GM19238 (cell line): ENCODE measurements at regions not wholly inside any gene's neighbourhood (a gene's known extent, or its start where the extent isn't known, plus 50 kb on each side); places are given as distances from the start of the nearest gene placed in this dataset.

Experiments used
- DNase-seq: peaks from one replicate; pipeline ENCODE4 v3.0.0; 2011; ENCODE audit warnings: low spot score; ENCODE audit not compliant: insufficient read length

DNA sequence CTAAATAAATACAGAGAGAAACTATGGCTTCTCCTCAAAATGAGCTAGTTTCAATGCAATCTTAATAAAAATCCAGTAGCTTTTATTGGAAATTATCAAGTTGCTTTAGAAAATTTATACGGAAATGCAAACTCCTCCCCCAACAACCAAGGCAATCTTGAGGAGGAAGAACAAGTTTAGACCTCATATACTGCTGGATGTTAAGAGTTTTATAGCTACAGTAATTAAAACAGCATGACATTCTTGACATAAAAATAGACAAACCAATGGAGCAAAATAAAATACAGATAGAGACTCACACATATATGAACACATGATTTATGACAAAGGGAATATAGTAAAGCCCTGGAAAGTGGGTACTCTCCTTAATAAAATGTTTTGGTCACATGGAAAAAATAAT lies 368.7 kb downstream of the C12orf75 start:
- no peak for DNase-seq

DNA sequence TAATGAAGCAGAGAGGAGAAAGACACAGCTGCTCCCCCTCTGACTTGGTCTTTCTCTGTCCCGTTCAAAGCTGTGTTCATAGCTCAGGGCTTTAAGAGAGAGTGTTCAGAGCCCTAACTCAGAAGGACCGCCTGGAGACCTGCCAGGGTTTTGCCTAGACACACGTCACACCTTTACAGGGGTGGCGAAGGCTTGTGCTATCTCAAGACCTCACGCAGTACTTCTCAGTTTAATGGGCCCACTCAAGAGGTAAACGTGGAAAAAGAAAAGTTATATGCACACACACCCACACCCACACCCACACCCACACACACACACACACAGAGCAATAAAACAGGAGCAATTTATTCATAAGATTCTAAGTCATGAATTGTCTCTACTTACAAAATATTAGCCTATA lies 374.3 kb downstream of the C12orf75 start:
- no peak for DNase-seq

GRCh38 chr12:105705235-105705634 lies 374.7 kb downstream of the C12orf75 start:
- no peak for DNase-seq

- no peak for DNase-seq
Measured at GRCh38 chr12:105705765-105706164, 375.3 kb downstream of the C12orf75 start.

DNA sequence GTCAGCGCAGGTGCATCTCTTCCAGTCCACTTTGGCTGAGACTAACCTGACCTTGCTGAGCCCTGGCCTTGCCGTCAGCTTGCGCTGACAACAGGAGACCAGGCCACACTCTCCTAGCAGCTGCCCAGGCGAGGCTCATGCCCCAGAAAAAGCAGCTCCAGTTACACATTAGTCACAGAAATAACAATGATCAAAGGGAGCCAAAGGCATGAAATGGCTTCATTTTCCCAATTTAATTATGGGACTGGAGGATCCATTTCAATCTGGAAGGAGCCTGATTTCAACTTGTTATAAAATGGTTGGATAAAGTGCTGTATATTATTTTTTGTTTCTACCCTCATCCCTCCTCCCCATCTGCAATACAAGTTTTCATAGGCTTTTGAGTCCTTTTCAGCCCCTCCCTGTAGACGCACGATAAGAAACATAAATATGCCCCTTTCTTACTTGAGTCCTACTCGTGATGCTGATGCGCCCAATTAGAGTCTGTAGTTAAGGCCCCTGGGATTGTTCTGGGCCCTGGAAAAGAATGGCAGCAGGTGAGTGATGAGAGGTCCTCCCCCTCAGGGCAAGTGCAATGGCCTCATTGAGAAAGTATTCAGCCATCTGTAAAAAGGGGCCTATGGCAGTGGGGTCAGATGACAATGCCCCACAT lies 376.0 kb downstream of the C12orf75 start:
- no peak for DNase-seq

- no peak for DNase-seq
Measured at GRCh38 chr12:105706973-105707334, 376.5 kb downstream of the C12orf75 start.

GRCh38 chr12:105713606-105714305 lies 383.3 kb downstream of the C12orf75 start:
- DNase-seq: no peak

- DNase-seq: no peak
Measured at GRCh38 chr12:105716621-105717020, 386.1 kb downstream of the C12orf75 start.

DNA sequence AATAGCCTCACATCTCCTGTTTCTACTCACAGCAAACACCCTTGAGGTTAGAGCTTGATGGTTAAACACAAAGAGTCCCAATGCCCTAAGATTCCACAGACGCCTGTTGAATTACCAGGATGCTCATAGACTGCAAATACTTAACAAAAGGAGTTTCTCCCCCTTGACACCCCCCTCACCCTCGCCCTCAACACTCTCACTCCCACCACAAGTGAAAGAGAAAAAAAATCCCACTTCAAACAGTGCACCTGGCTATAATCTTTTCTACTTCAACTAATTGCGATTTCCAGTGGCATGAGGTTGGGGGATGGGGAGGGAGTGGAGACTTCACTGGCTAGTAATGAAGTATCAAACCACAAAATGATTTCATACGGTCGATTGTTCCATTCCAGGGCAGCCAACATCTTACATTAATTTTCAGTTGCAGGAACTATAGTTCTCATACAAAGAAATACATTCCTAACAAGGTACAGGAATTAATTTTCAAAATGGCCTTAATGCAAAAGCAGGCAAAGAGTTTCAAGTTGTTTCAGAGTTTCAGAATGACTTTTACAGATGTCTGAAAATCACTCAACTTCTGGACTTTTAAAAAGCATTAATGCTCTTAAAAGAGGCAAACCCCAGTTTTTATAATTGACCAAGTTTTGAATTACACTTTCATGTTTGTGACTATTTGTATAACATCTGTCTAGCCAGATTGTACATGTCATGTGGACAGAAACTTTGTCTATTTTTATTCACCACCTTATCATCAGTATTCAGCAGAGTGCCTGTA lies 390.7 kb downstream of the C12orf75 start:
- DNase-seq: peak; percentile 11

DNA sequence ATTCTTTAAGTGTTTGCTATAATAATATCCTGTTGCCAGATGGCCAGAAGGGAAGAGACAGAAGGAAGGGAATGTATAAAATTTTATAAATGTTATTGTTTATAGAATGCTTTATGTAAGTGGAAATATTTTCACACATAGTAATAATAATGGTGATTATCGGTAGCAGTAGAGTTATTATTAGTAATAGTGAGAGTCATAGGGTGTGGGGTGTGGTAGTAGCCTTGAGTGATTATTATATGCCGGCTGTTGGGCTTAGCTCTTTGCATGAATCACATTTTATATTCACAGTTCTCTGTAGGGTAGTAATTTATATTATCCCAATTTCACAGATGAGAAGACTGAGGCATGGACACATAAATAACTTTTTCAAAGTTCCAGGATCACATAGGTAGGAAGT lies 391.4 kb downstream of the C12orf75 start:
- no peak for DNase-seq

DNA sequence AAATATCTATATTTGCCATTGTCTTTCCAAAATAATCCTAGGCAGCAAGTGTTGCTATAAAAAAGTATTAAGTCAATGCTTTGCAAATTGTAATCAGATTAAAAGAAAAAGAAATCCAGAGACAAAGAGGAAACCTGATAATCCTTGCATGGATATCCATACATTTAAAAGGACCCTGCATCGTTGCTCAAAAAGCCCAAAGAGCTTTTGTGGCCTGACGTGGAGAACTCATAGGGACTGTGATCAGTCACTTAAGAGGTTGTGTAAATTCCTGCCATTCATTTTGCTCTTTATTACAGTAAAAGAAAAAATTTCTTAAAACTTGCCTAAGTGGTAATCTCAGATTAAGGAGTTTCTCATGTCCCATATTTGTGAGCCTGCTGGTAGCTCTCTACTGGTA lies 392.6 kb downstream of the C12orf75 start:
- DNase-seq: no peak

DNA sequence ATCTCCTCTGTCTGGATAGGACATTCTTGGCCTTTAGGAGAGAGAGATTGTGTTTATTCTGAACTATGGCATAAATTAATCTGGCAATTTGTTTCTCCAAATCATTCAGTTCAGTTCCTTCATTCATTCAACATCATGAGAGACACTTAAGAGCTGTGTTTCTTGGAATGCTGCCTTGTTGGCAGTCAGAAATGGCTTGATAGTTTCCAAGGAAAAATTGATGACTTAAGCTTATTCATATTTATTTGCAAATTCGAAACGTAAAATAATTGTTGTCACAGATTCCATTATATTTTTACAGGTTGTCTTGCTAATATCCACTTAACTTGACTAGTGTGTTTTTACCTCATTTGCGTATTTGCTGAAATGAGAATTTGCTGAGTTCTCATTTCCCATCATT lies 393.0 kb downstream of the C12orf75 start:
- DNase-seq: no peak

- no peak for DNase-seq
Measured at GRCh38 chr12:105724641-105725040, 394.1 kb downstream of the C12orf75 start.

GRCh38 chr12:105725054-105725453 lies 394.6 kb downstream of the C12orf75 start:
- DNase-seq: no peak

GRCh38 chr12:105729181-105729771 lies 398.8 kb downstream of the C12orf75 start:
- no peak for DNase-seq

- no peak for DNase-seq
Measured at GRCh38 chr12:105729926-105730325, 399.4 kb downstream of the C12orf75 start.

DNA sequence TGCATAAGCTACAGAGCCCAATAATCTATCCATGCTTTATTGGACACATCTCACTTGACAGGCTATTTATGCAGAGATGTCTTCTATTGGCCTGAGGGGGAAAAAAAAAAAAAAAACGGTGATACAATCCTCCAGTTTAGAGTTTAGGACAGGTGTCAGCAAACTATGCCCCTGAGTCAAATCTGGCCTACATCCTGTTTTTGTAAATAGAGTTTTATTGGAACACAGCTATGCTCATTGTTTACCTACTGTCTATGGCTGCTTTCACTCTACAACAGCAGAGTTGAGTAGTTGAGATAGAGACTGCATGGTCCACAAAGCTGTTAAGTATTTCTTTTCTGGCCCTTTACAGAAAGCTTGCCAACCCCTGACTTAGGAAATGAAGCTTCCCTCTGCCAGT lies 403.1 kb downstream of the C12orf75 start:
- no peak for DNase-seq

GRCh38 chr12:105736498-105736897 lies 402.3 kb downstream of the NUAK1 start:
- no peak for DNase-seq

- no peak for DNase-seq
Measured at GRCh38 chr12:105738051-105738450, 400.7 kb downstream of the NUAK1 start.

- DNase-seq: no peak
Measured at GRCh38 chr12:105740369-105740768, 398.4 kb downstream of the NUAK1 start.

GRCh38 chr12:105740970-105741725 lies 397.6 kb downstream of the NUAK1 start:
- DNase-seq: no peak
